Stimulated activated CD8-positive, alpha-beta memory T cell treated with anti-CD3 and anti-CD28 coated beads, Interleukin-2, amount 100 ng/mL, for 48 hours (primary cell): ENCODE measurements at regions not wholly inside any gene's neighbourhood (a gene's known extent, or its start where the extent isn't known, plus 50 kb on each side); places are given as distances from the start of the nearest gene placed in this dataset.
"Not testable (repeated sequence)": the region's sequence is repeated elsewhere in the genome, so short reads cannot be mapped to it uniquely, and the experiment has no call there.

Source experiments
- DNase-seq, 2 donors: peaks; one replicate each; pipeline ENCODE4 v3.0.0-alpha.2; 2020; ENCODE audit warnings: low read depth in 2 of 2

GRCh38 chr3:25945836-25946235 is 155.9 kb downstream of the OXSM start:
- DNase-seq, result no peak

- DNase-seq, result no peak
These were observed 162.2 kb downstream of the OXSM start for GRCh38 chr3:25952133-25952532.

- DNase-seq, result no peak
These were observed 167.1 kb downstream of the OXSM start for GRCh38 chr3:25957026-25957425.

GRCh38 chr3:25960776-25961175 is 170.9 kb downstream of the OXSM start:
- no peak for DNase-seq

- no peak for DNase-seq
These were observed 172.4 kb downstream of the OXSM start for GRCh38 chr3:25962255-25962654.

- DNase-seq, result no peak
These were observed 174.3 kb downstream of the OXSM start for GRCh38 chr3:25964141-25964540.

- no peak for DNase-seq
These were observed 177.5 kb downstream of the OXSM start for GRCh38 chr3:25967385-25967784.

GRCh38 chr3:25971736-25972135 is 181.8 kb downstream of the OXSM start:
- DNase-seq, result no peak

GRCh38 chr3:25973122-25973521 is 183.2 kb downstream of the OXSM start:
- DNase-seq, result no peak

GRCh38 chr3:25982756-25983155 is 192.9 kb downstream of the OXSM start:
- DNase-seq, result no peak

- no peak for DNase-seq
These were observed 195.7 kb downstream of the OXSM start for GRCh38 chr3:25985621-25986020.

GRCh38 chr3:25992606-25993005 is 202.7 kb downstream of the OXSM start:
- DNase-seq, result no peak

GRCh38 chr3:26004172-26004571 is 214.3 kb downstream of the OXSM start:
- DNase-seq, result no peak

GRCh38 chr3:26011276-26011675 is 221.4 kb downstream of the OXSM start:
- no peak for DNase-seq

GRCh38 chr3:26012241-26012745 is 222.4 kb downstream of the OXSM start:
- DNase-seq, result no peak

- DNase-seq, result no peak
These were observed 225.9 kb downstream of the OXSM start for GRCh38 chr3:26015752-26016151.

GRCh38 chr3:26018889-26019288 is 229.0 kb downstream of the OXSM start:
- DNase-seq, result no peak

GRCh38 chr3:26024206-26024605 is 234.3 kb downstream of the OXSM start:
- not testable (repeated sequence) for DNase-seq

GRCh38 chr3:26029321-26029720 is 239.4 kb downstream of the OXSM start:
- no peak for DNase-seq

GRCh38 chr3:26042126-26042525 is 252.2 kb downstream of the OXSM start:
- not testable (repeated sequence) for DNase-seq

GRCh38 chr3:26049951-26050350 is 260.1 kb downstream of the OXSM start:
- no peak for DNase-seq

GRCh38 chr3:26050776-26051175 is 260.9 kb downstream of the OXSM start:
- DNase-seq, result no peak

GRCh38 chr3:26058901-26059321 is 269.0 kb downstream of the OXSM start:
- DNase-seq, result no peak

- DNase-seq, result no peak
These were observed 272.1 kb downstream of the OXSM start for GRCh38 chr3:26061947-26062346.

GRCh38 chr3:26064297-26064696 is 274.4 kb downstream of the OXSM start:
- no peak for DNase-seq
